NB4 (cell line): ENCODE measurements at regions not wholly inside any gene's neighbourhood (a gene's known extent, or its start where the extent isn't known, plus 50 kb on each side); places are given as distances from the start of the nearest gene placed in this dataset.

Experiments
- CTCF ChIP-seq: IDR thresholded peaks from one replicate; pipeline ENCODE4 v1.5.1; 2012; ENCODE audit warnings: low read depth, low read length
- MYC ChIP-seq: IDR thresholded peaks from 2 replicates; pipeline ENCODE4 v1.6.1; 2011; ENCODE audit warnings: low read depth, low read length
- POLR2A ChIP-seq: IDR thresholded peaks from 2 replicates; pipeline ENCODE4 v1.6.1; 2011; ENCODE audit warnings: mild to moderate bottlenecking; ENCODE audit not compliant: insufficient read length; ENCODE audit errors: extremely low read depth

DNA sequence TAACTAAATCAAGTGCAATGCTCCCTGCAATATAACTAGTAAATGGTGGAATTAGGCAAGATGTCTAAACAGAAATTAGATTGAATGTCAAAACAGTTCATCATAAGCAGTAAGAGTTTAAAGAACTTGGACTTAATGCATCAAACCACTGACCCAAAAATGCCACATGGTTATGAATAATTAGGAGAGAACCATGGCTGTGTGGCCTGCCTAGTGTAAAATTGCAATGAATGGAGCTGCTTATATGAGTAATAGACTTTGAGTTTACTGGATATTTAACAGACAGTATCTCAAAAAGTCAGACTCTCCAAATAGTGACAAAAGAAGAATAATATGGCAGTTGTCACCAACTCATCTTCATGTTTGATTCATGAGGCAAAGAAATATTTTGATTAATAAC lies 101.6 kb upstream of the COL5A2 start:
- TF ChIP-seq POLR2A (no peak), CTCF (no peak), MYC (no peak)
